IPS-NIHi7 (cell line): ENCODE measurements at regions not wholly inside any gene's neighbourhood (a gene's known extent, or its start where the extent isn't known, plus 50 kb on each side); places are given as distances from the start of the nearest gene placed in this dataset.
A peak's percentile ranks its signal among the peaks of the same experiment; 100 is the strongest.
"Not testable (repeated sequence)": the region's sequence is repeated elsewhere in the genome, so short reads cannot be mapped to it uniquely, and the experiment has no call there.

Source experiments
- DNase-seq: peaks from one replicate; pipeline ENCODE4 v3.0.0; 2012; ENCODE audit warnings: mixed read lengths; ENCODE audit errors: extremely low spot score

- no peak for DNase-seq
Measured at GRCh38 chr15:56811586-56811985, 78.3 kb upstream of the ZNF280D start.

- DNase-seq: no peak
Measured at GRCh38 chr15:56808160-56808559, 74.9 kb upstream of the ZNF280D start.

GRCh38 chr15:56806148-56806536 is 72.8 kb upstream of the ZNF280D start:
- DNase-seq: no peak

- DNase-seq: peak; percentile 30
Measured at GRCh38 chr15:56805466-56806147, 72.3 kb upstream of the ZNF280D start.

GRCh38 chr15:56804938-56805337 is 71.6 kb upstream of the ZNF280D start:
- DNase-seq: no peak

- DNase-seq: no peak
Measured at GRCh38 chr15:56804279-56804678, 71.0 kb upstream of the ZNF280D start.

- DNase-seq: no peak
Measured at GRCh38 chr15:56802161-56802560, 68.9 kb upstream of the ZNF280D start.

GRCh38 chr15:56798639-56799038 is 65.3 kb upstream of the ZNF280D start:
- no peak for DNase-seq

GRCh38 chr15:56797720-56798275 is 64.5 kb upstream of the ZNF280D start:
- DNase-seq: no peak

- DNase-seq: no peak
Measured at GRCh38 chr15:56795502-56795901, 62.2 kb upstream of the ZNF280D start.

GRCh38 chr15:56794553-56795329 is 61.4 kb upstream of the ZNF280D start:
- DNase-seq: no peak

- DNase-seq: no peak
Measured at GRCh38 chr15:56794165-56794552, 60.9 kb upstream of the ZNF280D start.

- DNase-seq: no peak
Measured at GRCh38 chr15:56792211-56792610, 58.9 kb upstream of the ZNF280D start.

- not testable (repeated sequence) for DNase-seq
Measured at GRCh38 chr15:56791521-56791920, 58.2 kb upstream of the ZNF280D start.

GRCh38 chr15:56788359-56788758 is 55.0 kb upstream of the ZNF280D start:
- DNase-seq: no peak

- no peak for DNase-seq
Measured at GRCh38 chr15:56786966-56787365, 53.7 kb upstream of the ZNF280D start.

GRCh38 chr15:56783857-56784661 is 50.8 kb upstream of the ZNF280D start:
- no peak for DNase-seq

- no peak for DNase-seq
Measured at GRCh38 chr15:56783156-56783856, 50.0 kb upstream of the ZNF280D start.
